ENCODE measurements at regions not wholly inside any gene's neighbourhood (a gene's known extent, or its start where the extent isn't known, plus 50 kb on each side); places are given as distances from the start of the nearest gene placed in this dataset.
"Not testable (repeated sequence)": the region's sequence is repeated elsewhere in the genome, so short reads cannot be mapped to it uniquely, and the experiment has no call there.

GRCh38 chr4:183044924-183045640, 54.0 kb upstream of the WWC2 start:
- DNase-seq (ENCODE audit: extremely low spot score); POLR2A ChIA-PET; CTCF ChIA-PET: not testable (repeated sequence)

- no peak for TF ChIP-seq NFRKB (IDR thresholded peaks at IDR 0.05)
- TF ChIP-seq CTBP1 (IDR thresholded peaks at IDR 0.05; ENCODE audit: borderline replicate concordance), result no peak
- TF ChIP-seq SP1 (IDR thresholded peaks at IDR 0.05), result no peak
- TF ChIP-seq HDGF (IDR thresholded peaks at IDR 0.05; ENCODE audit: borderline replicate concordance), result no peak
- no peak for TF ChIP-seq FOXM1 (IDR thresholded peaks at IDR 0.05; ENCODE audit: borderline replicate concordance)
- no peak for TF ChIP-seq ZNF384 (IDR thresholded peaks at IDR 0.05)
- TF ChIP-seq FOXK2 (IDR thresholded peaks at IDR 0.05), result no peak
- no peak for TF ChIP-seq L3MBTL2 (conservative IDR thresholded peaks at IDR 0.05)
- no peak for TF ChIP-seq PKNOX1 (IDR thresholded peaks at IDR 0.05)
- no peak for TF ChIP-seq FOXA1 (IDR thresholded peaks at IDR 0.05)
- no peak for TF ChIP-seq ARNT (IDR thresholded peaks at IDR 0.05)
- no peak for TF ChIP-seq SUZ12 (IDR thresholded peaks at IDR 0.05)
- no peak for TF ChIP-seq ELF4 (IDR thresholded peaks at IDR 0.05)
- TF ChIP-seq LEF1 (IDR thresholded peaks at IDR 0.05; ENCODE audit: borderline replicate concordance), result no peak
- TF ChIP-seq BHLHE40 (IDR thresholded peaks at IDR 0.05; ENCODE audit: borderline replicate concordance), result no peak
- TF ChIP-seq TARDBP (IDR thresholded peaks at IDR 0.05), result no peak
- CTCF ChIA-PET, result no interaction called here
- POLR2A ChIA-PET, result no interaction called here
- DNase-seq (ENCODE audit: extremely low spot score), result no peak
These were observed 60.6 kb upstream of the WWC2 start for GRCh38 chr4:183038436-183038835.

- CTCF ChIA-PET, result interaction anchor here (0.6 kb wide), 1 partner anchor 109 kb away, joined by 3 read pairs; no protein-coding TSS in a partner anchor
- TF ChIP-seq LEF1 (IDR thresholded peaks at IDR 0.05; ENCODE audit: borderline replicate concordance), result no peak
- no peak for TF ChIP-seq CTBP1 (IDR thresholded peaks at IDR 0.05; ENCODE audit: borderline replicate concordance)
- no peak for TF ChIP-seq FOXK2 (IDR thresholded peaks at IDR 0.05)
- TF ChIP-seq FOXM1 (IDR thresholded peaks at IDR 0.05; ENCODE audit: borderline replicate concordance), result no peak
- TF ChIP-seq ZNF384 (IDR thresholded peaks at IDR 0.05), result no peak
- TF ChIP-seq ARNT (IDR thresholded peaks at IDR 0.05), result no peak
- TF ChIP-seq ELF4 (IDR thresholded peaks at IDR 0.05), result no peak
- no peak for TF ChIP-seq FOXA1 (IDR thresholded peaks at IDR 0.05)
- POLR2A ChIA-PET, result interaction anchor here (0.6 kb wide), 1 partner anchor 10 kb away, joined by 3 read pairs; no protein-coding TSS in a partner anchor
- no peak for DNase-seq (ENCODE audit: extremely low spot score)
These were observed 63.2 kb upstream of the WWC2 start for GRCh38 chr4:183035726-183036415.

- DNase-seq (ENCODE audit: extremely low spot score), result no peak
- ChIA-PET CTCF (interaction anchor here (0.6 kb wide), 1 partner anchor 108 kb away, joined by 3 read pairs; no protein-coding TSS in a partner anchor), POLR2A (no interaction called here)
- TF ChIP-seq PKNOX1 (IDR thresholded peaks at IDR 0.05), result no peak
- TF ChIP-seq FOXM1 (IDR thresholded peaks at IDR 0.05; ENCODE audit: borderline replicate concordance), result no peak
- no peak for TF ChIP-seq HDGF (IDR thresholded peaks at IDR 0.05; ENCODE audit: borderline replicate concordance)
- no peak for TF ChIP-seq ZNF384 (IDR thresholded peaks at IDR 0.05)
- TF ChIP-seq CTBP1 (IDR thresholded peaks at IDR 0.05; ENCODE audit: borderline replicate concordance), result no peak
- TF ChIP-seq TARDBP (IDR thresholded peaks at IDR 0.05), result no peak
- TF ChIP-seq ELF4 (IDR thresholded peaks at IDR 0.05), result no peak
- TF ChIP-seq BHLHE40 (IDR thresholded peaks at IDR 0.05; ENCODE audit: borderline replicate concordance), result no peak
- TF ChIP-seq NFRKB (IDR thresholded peaks at IDR 0.05), result no peak
- TF ChIP-seq L3MBTL2 (conservative IDR thresholded peaks at IDR 0.05), result no peak
- TF ChIP-seq FOXK2 (IDR thresholded peaks at IDR 0.05), result no peak
- TF ChIP-seq LEF1 (IDR thresholded peaks at IDR 0.05; ENCODE audit: borderline replicate concordance), result no peak
These were observed 63.8 kb upstream of the WWC2 start for GRCh38 chr4:183035256-183035655.

GRCh38 chr4:183030823-183031222, 68.2 kb upstream of the WWC2 start:
- POLR2A ChIA-PET, result no interaction called here
- DNase-seq (ENCODE audit: extremely low spot score), result no peak
- TF ChIP-seq SP1 (IDR thresholded peaks at IDR 0.05), result no peak
- no peak for TF ChIP-seq FOXK2 (IDR thresholded peaks at IDR 0.05)
- no peak for TF ChIP-seq FOXM1 (IDR thresholded peaks at IDR 0.05; ENCODE audit: borderline replicate concordance)
- TF ChIP-seq FOXA1 (IDR thresholded peaks at IDR 0.05), result no peak
- no peak for TF ChIP-seq SUZ12 (IDR thresholded peaks at IDR 0.05)
- no peak for TF ChIP-seq PKNOX1 (IDR thresholded peaks at IDR 0.05)
- no peak for TF ChIP-seq BHLHE40 (IDR thresholded peaks at IDR 0.05; ENCODE audit: borderline replicate concordance)
- TF ChIP-seq TARDBP (IDR thresholded peaks at IDR 0.05), result no peak
- no peak for TF ChIP-seq ZNF384 (IDR thresholded peaks at IDR 0.05)
- TF ChIP-seq CTBP1 (IDR thresholded peaks at IDR 0.05; ENCODE audit: borderline replicate concordance), result no peak
- TF ChIP-seq HDGF (IDR thresholded peaks at IDR 0.05; ENCODE audit: borderline replicate concordance), result no peak
- no peak for TF ChIP-seq L3MBTL2 (conservative IDR thresholded peaks at IDR 0.05)
- no peak for TF ChIP-seq LEF1 (IDR thresholded peaks at IDR 0.05; ENCODE audit: borderline replicate concordance)
- no peak for TF ChIP-seq ARNT (IDR thresholded peaks at IDR 0.05)
- TF ChIP-seq ELF4 (IDR thresholded peaks at IDR 0.05), result no peak
- CTCF ChIA-PET, result interaction anchor here (0.8 kb wide), 1 partner anchor 226 kb away, joined by 3 read pairs; no protein-coding TSS in a partner anchor

- TF ChIP-seq SP1 (IDR thresholded peaks at IDR 0.05) (no peak), FOXM1 (IDR thresholded peaks at IDR 0.05; ENCODE audit: borderline replicate concordance) (no peak)
- no peak for DNase-seq (ENCODE audit: extremely low spot score)
- CTCF ChIA-PET, result interaction anchor here (0.8 kb wide), 1 partner anchor 226 kb away, joined by 3 read pairs; no protein-coding TSS in a partner anchor
- POLR2A ChIA-PET, result no interaction called here
These were observed 68.7 kb upstream of the WWC2 start for GRCh38 chr4:183030309-183030708.

All from HEK293T (cell line).